ENCODE measurements at regions not wholly inside any gene's neighbourhood (a gene's known extent, or its start where the extent isn't known, plus 50 kb on each side); places are given as distances from the start of the nearest gene placed in this dataset.

GRCh38 chr1:184247671-184248070, 139.2 kb upstream of the C1orf21 start:
- no peak for FAIRE-seq
- no peak for DNase-seq (ENCODE audit: low read depth)
- TF ChIP-seq CTCF (IDR thresholded peaks at IDR 0.05; ENCODE audit: insufficient read depth, low read length, severe bottlenecking), result no peak
- Histone ChIP-seq H3K4me3 (ENCODE audit: low read depth, low read length) (no peak overlapping the region), H3K27me3 (ENCODE audit: control insufficient read depth, insufficient read depth, low read length) (peaks cover 5% of the 10 kb centered on the region), H3K36me3 (ENCODE audit: control insufficient read depth, insufficient read depth, low read length) (no peaks in the 10 kb centered on the region)

- no peak for TF ChIP-seq CTCF (IDR thresholded peaks at IDR 0.05; ENCODE audit: insufficient read depth, low read length, severe bottlenecking)
- DNase-seq (ENCODE audit: low read depth) (no peak), FAIRE-seq (no peak)
- Histone ChIP-seq H3K36me3 (ENCODE audit: control insufficient read depth, insufficient read depth, low read length) (no peaks in the 10 kb centered on the region), H3K27me3 (ENCODE audit: control insufficient read depth, insufficient read depth, low read length) (peaks cover 2% of the 10 kb centered on the region), H3K4me3 (ENCODE audit: low read depth, low read length) (no peak overlapping the region)
These were observed 132.9 kb upstream of the C1orf21 start for GRCh38 chr1:184253921-184254320.

GRCh38 chr1:184254849-184255248, 132.0 kb upstream of the C1orf21 start:
- no peak for TF ChIP-seq CTCF (IDR thresholded peaks at IDR 0.05; ENCODE audit: insufficient read depth, low read length, severe bottlenecking)
- Histone ChIP-seq H3K4me3 (ENCODE audit: low read depth, low read length) (no peak overlapping the region), H3K36me3 (ENCODE audit: control insufficient read depth, insufficient read depth, low read length) (no peaks in the 10 kb centered on the region), H3K27me3 (ENCODE audit: control insufficient read depth, insufficient read depth, low read length) (peaks cover 2% of the 10 kb centered on the region)
- DNase-seq (ENCODE audit: low read depth), result no peak
- no peak for FAIRE-seq

- FAIRE-seq (no peak), DNase-seq (ENCODE audit: low read depth) (no peak)
- TF ChIP-seq CTCF (IDR thresholded peaks at IDR 0.05; ENCODE audit: insufficient read depth, low read length, severe bottlenecking), result no peak
- Histone ChIP-seq H3K4me3 (ENCODE audit: low read depth, low read length) (no peak overlapping the region), H3K36me3 (ENCODE audit: control insufficient read depth, insufficient read depth, low read length) (no peaks in the 10 kb centered on the region), H3K27me3 (ENCODE audit: control insufficient read depth, insufficient read depth, low read length) (peaks cover 2% of the 10 kb centered on the region)
These were observed 131.3 kb upstream of the C1orf21 start for GRCh38 chr1:184255560-184255959.

GRCh38 chr1:184257873-184258272, 129.0 kb upstream of the C1orf21 start:
- no peak for TF ChIP-seq CTCF (IDR thresholded peaks at IDR 0.05; ENCODE audit: insufficient read depth, low read length, severe bottlenecking)
- Histone ChIP-seq H3K36me3 (ENCODE audit: control insufficient read depth, insufficient read depth, low read length) (no peaks in the 10 kb centered on the region), H3K27me3 (ENCODE audit: control insufficient read depth, insufficient read depth, low read length) (peaks cover 2% of the 10 kb centered on the region), H3K4me3 (ENCODE audit: low read depth, low read length) (no peak overlapping the region)
- FAIRE-seq (no peak), DNase-seq (ENCODE audit: low read depth) (no peak)

GRCh38 chr1:184258525-184258924, 128.3 kb upstream of the C1orf21 start:
- no peak for TF ChIP-seq CTCF (IDR thresholded peaks at IDR 0.05; ENCODE audit: insufficient read depth, low read length, severe bottlenecking)
- DNase-seq (ENCODE audit: low read depth) (no peak), FAIRE-seq (no peak)
- Histone ChIP-seq H3K36me3 (ENCODE audit: control insufficient read depth, insufficient read depth, low read length) (no peaks in the 10 kb centered on the region), H3K27me3 (ENCODE audit: control insufficient read depth, insufficient read depth, low read length) (peaks cover 2% of the 10 kb centered on the region), H3K4me3 (ENCODE audit: low read depth, low read length) (no peak overlapping the region)
